ENCODE measurements at regions not wholly inside any gene's neighbourhood (a gene's known extent, or its start where the extent isn't known, plus 50 kb on each side); places are given as distances from the start of the nearest gene placed in this dataset.
"Not testable (repeated sequence)": the region's sequence is repeated elsewhere in the genome, so short reads cannot be mapped to it uniquely, and the experiment has no call there.

DNA sequence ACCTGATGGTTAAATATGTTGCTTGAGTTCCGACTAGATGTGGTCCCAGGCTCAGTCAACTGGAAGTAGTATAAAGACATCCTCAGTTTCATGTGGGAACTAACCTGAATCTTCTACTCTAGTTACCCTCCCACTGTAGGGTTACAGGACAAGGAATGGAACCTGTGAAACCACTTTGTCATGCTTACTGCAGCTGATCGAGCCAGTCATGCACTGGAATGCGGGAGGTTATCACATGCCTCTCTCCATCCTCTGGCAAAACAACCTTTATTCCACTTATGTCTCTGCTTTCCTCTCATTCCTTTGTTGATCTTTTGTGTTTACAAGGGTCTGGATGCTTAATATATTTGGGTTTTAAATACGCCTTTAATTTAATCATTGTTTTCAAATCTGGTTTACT lies 111.9 kb upstream of the DDHD1 start:
- 88% methylated on average over 4 of the region's 4 CpGs for WGBS
- Histone ChIP-seq H3K9ac (ENCODE audit: low read depth, low read length) (no peak overlapping the region), H3K27me3 (ENCODE audit: insufficient read depth, low read length) (no peaks in the 10 kb centered on the region)

DNA sequence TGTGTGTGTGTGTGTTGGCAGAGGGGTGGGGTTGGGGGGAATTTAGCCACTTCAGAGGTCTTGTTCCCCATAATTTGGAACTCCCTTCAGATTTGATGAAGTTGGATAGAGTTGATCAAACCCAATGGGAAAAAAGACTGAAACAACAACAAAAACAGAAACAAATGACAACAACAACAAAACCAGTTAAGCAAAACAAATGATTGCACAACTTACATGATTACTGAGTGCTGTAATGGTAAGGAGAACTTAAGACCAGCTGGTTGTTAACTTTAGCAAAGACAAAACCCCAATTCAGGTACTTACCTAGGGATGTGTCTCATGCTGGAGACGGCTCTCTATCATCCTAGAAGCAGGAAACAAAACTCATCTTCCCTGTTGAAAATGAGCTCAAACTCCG lies 107.8 kb upstream of the DDHD1 start:
- no peak overlapping the region for H3K27ac ChIP-seq (ENCODE audit: low read depth, low read length)
- no peak overlapping the region for H3K9ac ChIP-seq (ENCODE audit: low read depth, low read length)
- H3K9me3 ChIP-seq (ENCODE audit: insufficient read depth, low read depth, low read length): peaks cover 26% of the 10 kb centered on the region
- no peaks in the 10 kb centered on the region for H3K36me3 ChIP-seq (ENCODE audit: insufficient read depth, low read length)
- no peak overlapping the region for H3K4me3 ChIP-seq (ENCODE audit: low read length)
- no peaks in the 10 kb centered on the region for H3K27me3 ChIP-seq (ENCODE audit: insufficient read depth, low read length)
- 95% methylated on average over 2 of the region's 2 CpGs for WGBS
- no peaks in the 10 kb centered on the region for H3K4me1 ChIP-seq (ENCODE audit: insufficient read depth, low read length)

More for the DNA sequence above, 111.9 kb upstream of the DDHD1 start:
- no peaks in the 10 kb centered on the region for H3K36me3 ChIP-seq (ENCODE audit: insufficient read depth, low read length)
- H3K4me1 ChIP-seq (ENCODE audit: insufficient read depth, low read length): no peaks in the 10 kb centered on the region
- H3K9me3 ChIP-seq (ENCODE audit: insufficient read depth, low read depth, low read length): peaks cover 11% of the 10 kb centered on the region
- no peak overlapping the region for H3K4me3 ChIP-seq (ENCODE audit: low read length)
- H3K27ac ChIP-seq (ENCODE audit: low read depth, low read length): no peak overlapping the region

DNA sequence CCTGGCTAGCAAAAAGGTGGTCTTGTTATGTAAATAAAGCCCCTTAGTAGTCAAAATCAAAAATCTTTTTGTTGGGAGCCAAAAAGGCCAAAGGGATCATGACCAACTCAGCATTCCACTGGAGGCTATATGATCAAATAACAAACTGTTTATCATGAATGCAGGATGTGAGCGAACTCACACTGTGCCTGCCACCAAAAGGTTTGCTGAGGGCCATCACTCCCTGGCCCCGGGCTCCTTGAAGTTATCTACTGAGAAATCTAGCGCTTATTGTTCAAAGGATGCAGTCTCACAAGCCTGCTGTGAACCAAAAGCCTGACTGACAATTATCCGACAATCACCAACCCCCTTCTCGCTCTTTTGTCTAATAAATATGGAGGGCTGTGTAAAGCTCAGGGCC lies 107.2 kb upstream of the DDHD1 start:
- WGBS: 80% methylated on average over 5 of the region's 5 CpGs
- Histone ChIP-seq H3K9ac (ENCODE audit: low read depth, low read length) (no peak overlapping the region), H3K27ac (ENCODE audit: low read depth, low read length) (no peak overlapping the region), H3K27me3 (ENCODE audit: insufficient read depth, low read length) (no peaks in the 10 kb centered on the region), H3K4me3 (ENCODE audit: low read length) (no peak overlapping the region), H3K36me3 (ENCODE audit: insufficient read depth, low read length) (no peaks in the 10 kb centered on the region), H3K4me1 (ENCODE audit: insufficient read depth, low read length) (no peaks in the 10 kb centered on the region), H3K9me3 (ENCODE audit: insufficient read depth, low read depth, low read length) (peaks cover 29% of the 10 kb centered on the region)

DNA sequence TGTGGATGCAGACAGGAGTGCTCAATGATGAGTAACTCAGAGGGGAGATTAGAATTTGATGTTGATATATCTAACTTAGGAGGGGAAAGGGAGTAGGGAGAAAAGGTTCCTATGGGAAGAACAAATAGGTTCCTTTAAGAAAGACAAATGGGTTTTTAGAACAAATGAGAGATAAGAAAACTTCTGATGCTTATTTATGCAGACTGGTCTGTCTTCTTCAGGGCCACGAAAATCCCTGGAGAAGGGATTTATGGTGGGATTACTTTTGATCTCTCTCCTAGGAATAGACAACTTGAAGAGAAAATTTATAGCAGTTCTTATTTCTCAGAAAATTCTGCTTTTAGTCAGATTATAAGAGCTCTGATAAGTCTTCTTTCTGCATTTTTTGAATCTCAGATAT lies 99.0 kb upstream of the DDHD1 start:
- WGBS: 78% methylated on average over 1 of the region's 1 CpG
- Histone ChIP-seq H3K4me1 (ENCODE audit: insufficient read depth, low read length) (no peaks in the 10 kb centered on the region), H3K27me3 (ENCODE audit: insufficient read depth, low read length) (no peaks in the 10 kb centered on the region), H3K36me3 (ENCODE audit: insufficient read depth, low read length) (no peaks in the 10 kb centered on the region), H3K9me3 (ENCODE audit: insufficient read depth, low read depth, low read length) (peaks cover 22% of the 10 kb centered on the region), H3K4me3 (ENCODE audit: low read length) (no peak overlapping the region), H3K27ac (ENCODE audit: low read depth, low read length) (no peak overlapping the region), H3K9ac (ENCODE audit: low read depth, low read length) (no peak overlapping the region)

DNA sequence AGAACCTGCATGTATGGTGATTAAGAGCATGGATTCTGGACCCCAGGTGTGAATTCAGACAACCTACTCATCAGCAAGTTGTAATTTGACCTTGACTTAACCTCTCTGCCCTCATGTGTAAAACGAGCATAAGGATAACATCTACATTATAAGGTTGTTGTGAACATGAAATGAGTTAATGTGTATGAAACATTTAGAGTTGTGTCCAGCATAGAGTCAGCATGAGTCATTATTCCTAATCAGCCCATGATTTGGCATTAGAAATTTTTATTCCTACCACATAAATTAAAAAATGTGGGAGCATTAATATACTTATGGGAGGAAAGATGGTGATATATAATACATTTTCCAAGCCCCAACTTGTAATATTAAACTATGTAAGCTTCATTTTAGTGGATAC lies 95.9 kb upstream of the DDHD1 start:
- H3K9me3 ChIP-seq (ENCODE audit: insufficient read depth, low read depth, low read length): 0 out of 2 replicates have a peak, but pooled peaks cover 2% of the 10 kb centered on the region
- 100% methylated on average over 1 of the region's 1 CpG for WGBS
- H3K36me3 ChIP-seq (ENCODE audit: insufficient read depth, low read length): no peaks in the 10 kb centered on the region
- no peaks in the 10 kb centered on the region for H3K4me1 ChIP-seq (ENCODE audit: insufficient read depth, low read length)
- H3K27ac ChIP-seq (ENCODE audit: low read depth, low read length): no peak overlapping the region
- H3K4me3 ChIP-seq (ENCODE audit: low read length): no peak overlapping the region
- no peak overlapping the region for H3K9ac ChIP-seq (ENCODE audit: low read depth, low read length)
- no peaks in the 10 kb centered on the region for H3K27me3 ChIP-seq (ENCODE audit: insufficient read depth, low read length)

DNA sequence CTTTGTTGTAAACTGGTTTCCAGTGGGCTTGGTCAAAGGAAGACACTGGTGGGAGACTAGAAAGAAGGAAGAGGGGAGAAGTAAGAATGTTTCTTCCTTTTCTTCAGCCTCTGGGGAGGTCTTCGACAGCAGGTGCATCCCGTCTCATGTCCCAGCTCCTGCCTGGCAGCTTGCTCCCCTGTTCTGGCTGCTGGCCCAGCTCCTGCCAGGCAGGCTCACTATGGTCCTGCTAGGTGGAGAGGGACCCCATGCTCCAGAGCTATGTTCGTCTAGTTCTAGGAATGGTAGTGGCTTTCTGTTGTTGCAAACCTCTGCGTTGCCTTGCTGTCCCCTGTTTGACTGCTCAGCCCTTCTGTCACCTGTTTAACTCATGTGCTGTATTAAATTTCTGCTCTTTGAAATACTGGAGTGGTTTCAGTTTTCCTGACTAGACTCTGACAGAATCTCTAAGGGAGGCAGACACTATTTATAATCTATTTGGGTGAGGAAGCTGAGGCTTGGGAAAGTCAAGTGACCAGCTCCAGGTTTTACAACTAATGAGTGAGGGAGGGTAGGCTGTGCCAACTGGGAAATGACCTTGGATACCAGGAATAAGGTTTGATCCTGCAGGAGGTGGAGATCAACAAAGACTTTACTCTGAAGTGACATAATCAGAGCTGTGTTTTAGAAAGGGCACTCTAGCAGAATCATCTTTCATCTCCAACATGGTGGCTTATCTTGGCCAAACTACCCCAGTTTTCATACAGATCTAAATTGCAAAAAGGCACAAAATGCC lies 94.7 kb upstream of the DDHD1 start:
- H3K4me1 ChIP-seq (ENCODE audit: insufficient read depth, low read length): no peaks in the 10 kb centered on the region
- H3K9me3 ChIP-seq (ENCODE audit: insufficient read depth, low read depth, low read length): 0 out of 2 replicates have a peak, but pooled peaks cover 5% of the 10 kb centered on the region
- H3K4me3 ChIP-seq (ENCODE audit: low read length): no peak overlapping the region
- no peak overlapping the region for H3K9ac ChIP-seq (ENCODE audit: low read depth, low read length)
- 99% methylated on average over 4 of the region's 4 CpGs for WGBS
- no peaks in the 10 kb centered on the region for H3K27me3 ChIP-seq (ENCODE audit: insufficient read depth, low read length)
- H3K36me3 ChIP-seq (ENCODE audit: insufficient read depth, low read length): no peaks in the 10 kb centered on the region
- H3K27ac ChIP-seq (ENCODE audit: low read depth, low read length): no peak overlapping the region

DNA sequence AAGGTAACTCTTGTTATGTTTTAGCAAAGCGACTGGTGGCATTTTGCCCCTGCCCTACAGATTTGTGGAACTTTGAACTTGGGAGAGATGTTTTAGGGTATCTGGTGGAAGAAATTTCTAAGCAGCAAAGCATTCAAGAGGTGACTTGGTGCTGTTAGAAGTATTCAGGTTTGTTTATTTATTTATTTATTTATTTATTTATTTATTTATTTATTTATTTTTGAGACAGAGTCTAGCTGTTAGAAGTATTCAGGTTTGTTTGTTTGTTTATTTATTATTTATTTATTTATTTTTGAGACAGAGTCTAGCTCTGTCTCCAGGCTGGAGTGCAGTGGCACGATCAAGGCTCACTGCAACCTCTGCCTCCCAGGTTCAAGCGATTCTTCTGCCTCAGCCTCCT lies 89.8 kb upstream of the DDHD1 start:
- not testable (repeated sequence) for H3K36me3 ChIP-seq (ENCODE audit: insufficient read depth, low read length); H3K9ac ChIP-seq (ENCODE audit: low read depth, low read length); H3K9me3 ChIP-seq (ENCODE audit: insufficient read depth, low read depth, low read length); H3K4me3 ChIP-seq (ENCODE audit: low read length); H3K27me3 ChIP-seq (ENCODE audit: insufficient read depth, low read length); H3K27ac ChIP-seq (ENCODE audit: low read depth, low read length); H3K4me1 ChIP-seq (ENCODE audit: insufficient read depth, low read length)
- WGBS: 97% methylated on average over 3 of the region's 3 CpGs

DNA sequence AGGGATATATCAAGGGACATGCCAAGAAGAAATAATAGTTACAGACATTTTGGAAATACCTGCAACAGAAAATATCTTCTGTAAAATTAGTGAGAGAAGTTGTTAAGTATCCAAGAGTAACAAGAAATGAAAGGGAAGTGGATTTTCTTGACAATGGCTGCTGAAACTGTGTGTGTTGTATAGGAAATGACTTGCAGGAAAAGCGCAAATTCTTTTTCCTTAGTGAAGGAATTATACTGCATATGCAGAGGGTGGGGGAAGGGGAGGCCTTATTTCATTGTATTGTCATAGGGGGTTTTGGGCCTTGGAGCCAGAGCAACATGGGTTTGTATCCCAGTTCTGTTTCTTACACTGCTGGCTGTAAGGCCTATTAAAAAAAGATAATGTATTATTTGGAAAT lies 84.4 kb upstream of the DDHD1 start:
- Histone ChIP-seq H3K9ac (ENCODE audit: low read depth, low read length) (no peak overlapping the region), H3K27me3 (ENCODE audit: insufficient read depth, low read length) (no peaks in the 10 kb centered on the region), H3K9me3 (ENCODE audit: insufficient read depth, low read depth, low read length) (no peaks in the 10 kb centered on the region), H3K4me3 (ENCODE audit: low read length) (no peak overlapping the region), H3K4me1 (ENCODE audit: insufficient read depth, low read length) (peaks cover 4% of the 10 kb centered on the region; the same call in 1 of the 2 replicates), H3K27ac (ENCODE audit: low read depth, low read length) (no peak overlapping the region), H3K36me3 (ENCODE audit: insufficient read depth, low read length) (no peaks in the 10 kb centered on the region)
- 90% methylated on average over 1 of the region's 1 CpG for WGBS

DNA sequence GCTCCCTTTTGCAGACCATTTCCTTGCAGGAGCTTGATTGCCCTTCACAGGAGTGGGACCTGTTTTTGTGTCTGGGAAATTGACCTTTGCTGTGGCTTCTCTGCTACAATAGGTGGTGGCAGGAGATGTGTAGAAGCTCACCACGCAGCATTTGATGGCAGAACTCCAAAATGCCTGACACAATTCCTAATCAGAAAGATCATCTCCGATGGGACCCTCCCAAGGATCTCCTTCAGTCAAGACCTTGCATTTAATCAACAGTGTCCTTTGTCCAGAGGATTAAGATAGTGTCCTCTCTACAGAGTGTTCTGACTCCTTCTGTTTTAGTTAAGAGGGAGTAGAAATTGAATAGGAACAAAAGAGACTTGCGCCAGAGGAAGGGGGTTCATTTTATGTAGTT lies 83.6 kb upstream of the DDHD1 start:
- WGBS: 81% methylated on average over 3 of the region's 3 CpGs
- H3K27ac ChIP-seq (ENCODE audit: low read depth, low read length): no peak overlapping the region; the same call in 1 of the 2 replicates
- no peak overlapping the region for H3K9ac ChIP-seq (ENCODE audit: low read depth, low read length)
- no peaks in the 10 kb centered on the region for H3K9me3 ChIP-seq (ENCODE audit: insufficient read depth, low read depth, low read length)
- H3K27me3 ChIP-seq (ENCODE audit: insufficient read depth, low read length): no peaks in the 10 kb centered on the region
- H3K36me3 ChIP-seq (ENCODE audit: insufficient read depth, low read length): no peaks in the 10 kb centered on the region
- H3K4me1 ChIP-seq (ENCODE audit: insufficient read depth, low read length): peaks cover 4% of the 10 kb centered on the region; the same call in 1 of the 2 replicates
- no peak overlapping the region for H3K4me3 ChIP-seq (ENCODE audit: low read length)

DNA sequence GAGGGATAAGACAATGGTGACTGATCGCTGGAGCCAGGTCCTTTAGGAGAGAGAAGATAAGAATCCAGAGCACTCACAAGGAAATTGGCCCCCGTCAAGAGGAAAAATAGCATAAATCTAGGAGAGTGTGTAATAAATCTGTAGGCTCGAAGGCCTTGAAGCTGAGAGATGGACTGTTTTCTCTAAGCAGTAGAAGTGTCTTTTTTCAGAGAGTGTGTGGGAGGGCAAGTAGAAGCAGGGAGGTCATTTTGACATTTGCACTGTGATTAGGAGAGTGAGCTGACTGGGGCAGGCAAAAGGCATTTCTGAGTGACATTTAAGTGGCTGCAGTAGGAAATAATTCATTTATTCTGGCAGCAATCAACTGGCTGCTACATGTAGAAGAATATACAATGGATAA lies 78.0 kb upstream of the DDHD1 start:
- Histone ChIP-seq H3K4me1 (ENCODE audit: insufficient read depth, low read length) (no peaks in the 10 kb centered on the region), H3K9ac (ENCODE audit: low read depth, low read length) (no peak overlapping the region), H3K36me3 (ENCODE audit: insufficient read depth, low read length) (no peaks in the 10 kb centered on the region), H3K27me3 (ENCODE audit: insufficient read depth, low read length) (no peaks in the 10 kb centered on the region), H3K9me3 (ENCODE audit: insufficient read depth, low read depth, low read length) (no peaks in the 10 kb centered on the region), H3K4me3 (ENCODE audit: low read length) (no peak overlapping the region), H3K27ac (ENCODE audit: low read depth, low read length) (no peak overlapping the region)
- 91% methylated on average over 3 of the region's 3 CpGs for WGBS

DNA sequence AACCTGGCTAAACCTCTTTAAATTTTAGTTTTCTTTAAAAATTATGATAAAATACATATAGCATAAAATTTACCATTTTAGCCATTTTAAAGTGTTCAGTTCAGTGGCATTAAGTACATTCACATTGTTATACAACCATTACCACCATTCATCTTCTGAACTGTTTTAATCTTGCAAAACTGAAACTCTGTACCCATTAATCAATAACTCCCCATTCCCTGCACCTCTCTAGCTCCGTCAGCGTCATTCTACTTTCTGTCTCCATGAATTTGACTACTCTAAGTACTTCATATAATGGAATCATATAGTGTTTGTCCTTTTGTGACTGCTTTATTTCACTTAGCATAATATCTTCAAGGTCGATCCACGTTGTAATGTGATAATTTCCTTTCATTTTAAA lies 75.8 kb upstream of the DDHD1 start:
- Histone ChIP-seq H3K27me3 (ENCODE audit: insufficient read depth, low read length) (no peaks in the 10 kb centered on the region), H3K36me3 (ENCODE audit: insufficient read depth, low read length) (no peaks in the 10 kb centered on the region), H3K27ac (ENCODE audit: low read depth, low read length) (no peak overlapping the region), H3K9ac (ENCODE audit: low read depth, low read length) (no peak overlapping the region), H3K4me3 (ENCODE audit: low read length) (no peak overlapping the region), H3K9me3 (ENCODE audit: insufficient read depth, low read depth, low read length) (0 out of 2 replicates have a peak, but pooled peaks cover 3% of the 10 kb centered on the region), H3K4me1 (ENCODE audit: insufficient read depth, low read length) (no peaks in the 10 kb centered on the region)
- WGBS: 86% methylated on average over 2 of the region's 4 CpGs

All from HUES64 (cell line).